H1 (cell line): ENCODE measurements at regions not wholly inside any gene's neighbourhood (a gene's known extent, or its start where the extent isn't known, plus 50 kb on each side); places are given as distances from the start of the nearest gene placed in this dataset.

Experiments used
- EGR1 ChIP-seq: IDR thresholded peaks from 2 replicates; pipeline ENCODE4 v1.6.1; 2011; ENCODE audit warnings: low read depth, low read length, borderline replicate concordance
- GTF2F1 ChIP-seq: IDR thresholded peaks from 2 replicates; pipeline ENCODE4 v1.6.1; 2012; ENCODE audit warnings: low read depth, low read length, improper control_type of control experiment, borderline replicate concordance
- POLR2A ChIP-seq, 2 experiments: IDR thresholded peaks; 1 replicate in 1 of 2; 2 replicates in 1 of 2; pipeline ENCODE4 v1.6.1; 2011; ENCODE audit warnings: low read depth in 2 of 2, low read length in 2 of 2, mild to moderate bottlenecking in 2 of 2; ENCODE audit errors: control extremely low read depth in 1 of 2
- TAF1 ChIP-seq: IDR thresholded peaks from 2 replicates; pipeline ENCODE4 v1.6.1; 2011; ENCODE audit warnings: mild to moderate bottlenecking, low read depth, low read length
- TF ChIP-seq, protein P1 (sequence below), 3 experiments: IDR thresholded peaks; 1 replicate in 2 of 3; 2 replicates in 1 of 3; pipeline versions ENCODE4 v1.5.1 to v1.6.1; 2011; ENCODE audit warnings: low read length in 3 of 3, mild to moderate bottlenecking in 3 of 3, inconsistent platforms in 2 of 3, low read depth in 1 of 3, moderate library complexity in 1 of 3; ENCODE audit not compliant: insufficient read depth in 1 of 3; ENCODE audit errors: control extremely low read depth in 1 of 3
- TF ChIP-seq, protein P2 (sequence below): IDR thresholded peaks from 2 replicates; pipeline ENCODE4 v1.6.1; 2011; ENCODE audit warnings: low read length, improper control_type of control experiment

GRCh38 chrY:7968293-7968692 is 1056.7 kb upstream of the AMELY start:
- TF ChIP-seq, protein P1, sequence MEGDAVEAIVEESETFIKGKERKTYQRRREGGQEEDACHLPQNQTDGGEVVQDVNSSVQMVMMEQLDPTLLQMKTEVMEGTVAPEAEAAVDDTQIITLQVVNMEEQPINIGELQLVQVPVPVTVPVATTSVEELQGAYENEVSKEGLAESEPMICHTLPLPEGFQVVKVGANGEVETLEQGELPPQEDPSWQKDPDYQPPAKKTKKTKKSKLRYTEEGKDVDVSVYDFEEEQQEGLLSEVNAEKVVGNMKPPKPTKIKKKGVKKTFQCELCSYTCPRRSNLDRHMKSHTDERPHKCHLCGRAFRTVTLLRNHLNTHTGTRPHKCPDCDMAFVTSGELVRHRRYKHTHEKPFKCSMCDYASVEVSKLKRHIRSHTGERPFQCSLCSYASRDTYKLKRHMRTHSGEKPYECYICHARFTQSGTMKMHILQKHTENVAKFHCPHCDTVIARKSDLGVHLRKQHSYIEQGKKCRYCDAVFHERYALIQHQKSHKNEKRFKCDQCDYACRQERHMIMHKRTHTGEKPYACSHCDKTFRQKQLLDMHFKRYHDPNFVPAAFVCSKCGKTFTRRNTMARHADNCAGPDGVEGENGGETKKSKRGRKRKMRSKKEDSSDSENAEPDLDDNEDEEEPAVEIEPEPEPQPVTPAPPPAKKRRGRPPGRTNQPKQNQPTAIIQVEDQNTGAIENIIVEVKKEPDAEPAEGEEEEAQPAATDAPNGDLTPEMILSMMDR (IDR thresholded peaks at IDR 0.05; ENCODE audit: control extremely low read depth in 1 of 3, insufficient read depth in 1 of 3, low read depth in 1 of 3, low read length in 3 of 3) = no peak
- no peak for TF ChIP-seq GTF2F1
- no peak for TF ChIP-seq TAF1
- no peak for TF ChIP-seq POLR2A (IDR thresholded peaks at IDR 0.05; ENCODE audit: control extremely low read depth in 1 of 2, low read depth in 2 of 2, low read length in 2 of 2)
- TF ChIP-seq EGR1 = no peak
- TF ChIP-seq, protein P2, sequence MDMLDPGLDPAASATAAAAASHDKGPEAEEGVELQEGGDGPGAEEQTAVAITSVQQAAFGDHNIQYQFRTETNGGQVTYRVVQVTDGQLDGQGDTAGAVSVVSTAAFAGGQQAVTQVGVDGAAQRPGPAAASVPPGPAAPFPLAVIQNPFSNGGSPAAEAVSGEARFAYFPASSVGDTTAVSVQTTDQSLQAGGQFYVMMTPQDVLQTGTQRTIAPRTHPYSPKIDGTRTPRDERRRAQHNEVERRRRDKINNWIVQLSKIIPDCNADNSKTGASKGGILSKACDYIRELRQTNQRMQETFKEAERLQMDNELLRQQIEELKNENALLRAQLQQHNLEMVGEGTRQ = no peak
